ENCODE measurements at regions not wholly inside any gene's neighbourhood (a gene's known extent, or its start where the extent isn't known, plus 50 kb on each side); places are given as distances from the start of the nearest gene placed in this dataset. TPM values are rescaled to one million over a fixed set of nuclear protein-coding genes. Genes with fewer than 3 reads are reported as not detected.

- DNase-seq (ENCODE audit: low read depth in 2 of 3, low spot score in 2 of 3), result no peak
These were observed 198.6 kb downstream of the MAGEB5 start for GRCh38 chrX:26414534-26414933.

DNA sequence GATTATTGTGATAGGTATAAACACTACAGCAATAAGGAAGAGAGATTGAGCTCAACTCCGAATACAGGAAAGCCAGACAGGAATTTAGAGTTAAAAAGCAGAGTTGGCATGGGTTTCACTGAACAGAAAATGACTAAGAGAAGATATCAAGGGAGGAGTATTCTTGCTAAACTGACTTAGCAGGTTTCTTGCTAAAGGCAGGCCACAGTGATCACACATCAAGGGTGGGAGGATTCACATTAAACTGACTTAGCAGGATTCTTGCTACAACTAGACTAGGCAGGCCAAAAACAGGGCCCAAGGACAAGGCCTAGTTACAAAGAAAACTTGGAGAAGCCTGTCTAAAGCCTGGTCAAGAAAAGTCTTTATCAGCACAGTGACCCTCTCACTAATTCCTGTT, 195.1 kb downstream of the MAGEB5 start:
- DNase-seq (ENCODE audit: low read depth in 2 of 3, low spot score in 2 of 3), result no peak

- DNase-seq (ENCODE audit: low read depth in 2 of 3, low spot score in 2 of 3), result no peak
These were observed 193.7 kb downstream of the MAGEB5 start for GRCh38 chrX:26409636-26410035.

GRCh38 chrX:26387906-26388305, 171.9 kb downstream of the MAGEB5 start:
- no peak for DNase-seq (ENCODE audit: low read depth in 2 of 3, low spot score in 2 of 3)

DNA sequence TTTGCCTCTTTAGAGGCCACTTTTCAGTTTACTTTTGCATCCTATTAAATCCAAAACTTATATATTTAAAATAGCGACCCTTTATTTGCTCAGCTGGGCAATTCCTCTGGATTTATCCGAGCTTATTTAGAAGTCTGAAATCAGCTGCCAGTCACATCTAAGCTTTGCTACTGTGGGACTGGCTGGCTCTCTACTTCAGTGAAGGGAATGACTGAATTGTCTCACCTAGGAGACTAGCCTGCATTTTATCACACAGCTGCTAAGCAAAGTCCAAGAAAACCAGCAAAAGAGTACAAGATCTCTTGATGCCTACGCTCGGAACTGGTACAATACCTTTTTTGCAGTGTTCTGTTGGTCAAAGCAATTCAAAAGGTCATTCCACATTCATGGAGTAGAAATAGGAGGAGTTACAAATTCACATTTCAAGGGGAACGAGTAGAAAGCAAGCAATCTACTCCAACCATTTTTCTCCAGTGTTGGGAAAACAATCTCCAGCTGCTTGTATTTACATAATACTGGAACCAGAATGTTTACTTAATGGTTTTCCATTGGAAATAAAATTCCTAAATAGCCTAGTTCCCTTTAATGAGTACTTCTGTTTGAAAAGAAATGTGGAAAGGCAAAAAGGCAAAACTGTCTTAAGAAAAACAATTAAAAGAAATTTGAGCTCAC, 160.2 kb downstream of the MAGEB5 start:
- no peak for DNase-seq (ENCODE audit: low read depth in 2 of 3, low spot score in 2 of 3)

- DNase-seq (ENCODE audit: low read depth in 2 of 3, low spot score in 2 of 3), result no peak
These were observed 159.4 kb downstream of the MAGEB5 start for GRCh38 chrX:26375346-26375745.

- DNase-seq (ENCODE audit: low read depth in 2 of 3, low spot score in 2 of 3), result no peak
These were observed 157.9 kb downstream of the MAGEB5 start for GRCh38 chrX:26373829-26374228.

- no peak for DNase-seq (ENCODE audit: low read depth in 2 of 3, low spot score in 2 of 3)
These were observed 137.0 kb downstream of the MAGEB5 start for GRCh38 chrX:26352891-26353430.

DNA sequence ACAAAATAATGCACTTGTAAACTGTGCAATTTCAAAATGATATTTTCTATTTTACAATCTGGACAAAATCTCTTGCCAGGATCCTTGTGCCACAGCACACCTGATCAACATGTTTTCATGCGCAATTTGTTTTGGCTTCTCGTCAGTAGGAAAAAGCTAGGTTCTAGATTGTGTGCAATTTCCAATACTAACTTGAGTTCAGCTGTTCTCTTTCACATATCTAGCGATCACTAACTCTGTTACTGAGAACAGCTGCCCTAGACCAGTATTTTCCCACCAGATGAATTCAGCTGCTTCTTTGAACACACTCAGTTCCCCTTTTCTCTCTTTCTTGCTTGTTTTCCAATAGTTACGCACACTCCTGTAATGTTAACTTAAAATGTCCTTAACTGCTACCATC, 131.2 kb downstream of the MAGEB5 start:
- DNase-seq (ENCODE audit: low read depth in 2 of 3, low spot score in 2 of 3), result no peak

GRCh38 chrX:26334232-26334631, 118.3 kb downstream of the MAGEB5 start:
- no peak for DNase-seq (ENCODE audit: low read depth in 2 of 3, low spot score in 2 of 3)

DNA sequence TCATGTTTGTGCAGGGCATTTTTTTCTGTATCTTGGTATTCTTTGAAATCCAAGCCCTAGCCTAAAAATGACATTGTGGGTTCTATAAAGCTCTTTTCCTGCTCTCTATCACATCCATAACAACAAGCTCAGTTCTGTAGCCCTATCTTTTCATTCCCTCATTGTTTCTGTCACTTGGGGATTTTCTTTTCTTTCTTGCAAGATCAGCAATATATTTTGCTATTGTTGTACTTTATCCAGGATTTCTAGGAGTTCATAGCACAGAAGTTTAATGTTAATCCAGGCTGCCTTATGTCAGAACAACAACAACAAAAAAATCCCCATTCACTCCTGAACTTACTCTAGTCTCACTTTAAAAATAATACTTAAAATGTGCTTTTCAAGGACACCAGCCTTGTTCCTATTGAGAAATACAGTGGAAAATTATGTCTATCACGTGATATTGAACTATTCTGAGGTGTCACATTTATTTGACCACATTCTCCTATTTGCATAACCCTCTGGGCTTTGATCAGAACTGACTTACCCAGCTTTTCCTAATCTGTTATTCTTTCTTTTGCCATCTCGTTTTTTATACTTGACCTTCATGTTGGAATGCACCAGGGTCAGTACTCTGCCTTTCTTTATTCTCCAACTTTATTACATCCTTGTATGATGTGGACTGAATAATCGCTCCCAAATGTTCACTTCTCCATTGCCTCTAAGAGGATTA, 112.8 kb downstream of the MAGEB5 start:
- DNase-seq (ENCODE audit: low read depth in 2 of 3, low spot score in 2 of 3), result no peak

DNA sequence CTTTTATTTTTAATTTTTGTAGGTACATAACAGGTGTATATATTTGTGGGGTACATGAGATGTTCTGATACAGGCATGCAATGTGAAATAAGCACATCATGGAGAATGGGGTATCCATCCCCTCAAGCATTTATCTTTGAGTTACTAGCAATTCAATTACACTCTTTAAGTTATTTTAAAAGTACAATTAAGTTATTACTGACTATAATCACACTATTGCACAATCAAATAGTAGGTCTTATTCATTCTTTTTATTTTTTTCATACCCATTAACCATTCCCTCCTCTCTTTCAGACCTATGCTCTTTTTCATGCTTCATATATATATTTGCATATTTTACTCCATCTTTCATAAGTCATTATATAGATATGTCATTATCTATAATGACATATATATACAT, 93.3 kb downstream of the MAGEB5 start:
- DNase-seq (ENCODE audit: low read depth in 2 of 3, low spot score in 2 of 3), result no peak

DNA sequence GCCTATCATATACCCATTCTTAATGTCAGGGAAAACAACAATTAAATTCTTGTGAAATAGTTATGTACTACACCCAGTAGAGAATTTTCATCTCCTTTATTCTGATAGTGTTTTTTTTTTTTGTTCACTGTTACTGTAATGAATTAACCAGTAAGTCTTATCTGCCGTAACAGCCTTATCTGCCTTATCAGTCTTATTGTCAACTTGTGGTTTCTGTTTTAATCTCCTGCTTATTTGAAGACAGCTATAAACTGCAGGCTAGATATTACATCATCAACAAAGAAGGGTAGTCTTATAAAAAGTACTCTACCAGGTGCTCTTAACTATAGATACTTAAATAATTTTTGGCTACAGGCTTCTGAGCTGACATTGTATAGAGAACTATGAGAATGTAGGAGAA, 79.5 kb downstream of the MAGEB5 start:
- no peak for DNase-seq (ENCODE audit: low read depth in 2 of 3, low spot score in 2 of 3)

DNA sequence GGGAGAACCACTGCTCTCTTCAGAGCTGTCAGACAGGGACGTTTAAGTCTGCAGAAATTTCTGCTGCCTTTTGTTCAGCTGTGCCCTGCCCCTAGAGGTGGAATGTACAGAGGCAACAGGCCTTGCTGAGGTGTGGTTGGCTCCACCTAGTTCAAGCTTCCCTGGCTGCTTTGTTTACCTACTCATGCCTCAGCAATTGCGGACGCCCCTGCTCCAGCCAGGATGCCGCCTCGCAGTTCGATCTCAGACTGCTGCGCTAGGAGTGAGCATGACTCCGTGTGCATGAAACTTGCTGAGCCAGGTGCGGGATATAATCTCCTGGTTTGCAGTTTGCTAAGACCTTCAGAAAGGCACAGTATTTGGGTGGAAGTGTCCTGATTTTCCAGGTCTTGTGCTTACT, 70.9 kb downstream of the MAGEB5 start:
- DNase-seq (ENCODE audit: low read depth in 2 of 3, low spot score in 2 of 3), result no peak

Small RNAs in the stretch of these regions (small RNA-seq; reads per million reads assigned to genes)
- gene AC005345.1 (not detected), gene RF00019 (not detected), gene RNU1-142P (not detected)

Measured in hematopoietic multipotent progenitor cell (in vitro differentiated cells).